Activated effector memory CD4-positive, alpha-beta T cell treated with anti-CD3 and anti-CD28 coated beads, Interleukin-2, amount 50 U/mL, for 16 hours (primary cell): ENCODE measurements at regions not wholly inside any gene's neighbourhood (a gene's known extent, or its start where the extent isn't known, plus 50 kb on each side); places are given as distances from the start of the nearest gene placed in this dataset.
"Not testable (repeated sequence)": the region's sequence is repeated elsewhere in the genome, so short reads cannot be mapped to it uniquely, and the experiment has no call there.

Experiments used
- DNase-seq: peaks from one replicate; pipeline ENCODE4 v3.0.0-alpha.2; 2020

- no peak for DNase-seq
Measured at GRCh38 chr7:67631476-67631875, 634.8 kb downstream of the TYW1 start.

DNA sequence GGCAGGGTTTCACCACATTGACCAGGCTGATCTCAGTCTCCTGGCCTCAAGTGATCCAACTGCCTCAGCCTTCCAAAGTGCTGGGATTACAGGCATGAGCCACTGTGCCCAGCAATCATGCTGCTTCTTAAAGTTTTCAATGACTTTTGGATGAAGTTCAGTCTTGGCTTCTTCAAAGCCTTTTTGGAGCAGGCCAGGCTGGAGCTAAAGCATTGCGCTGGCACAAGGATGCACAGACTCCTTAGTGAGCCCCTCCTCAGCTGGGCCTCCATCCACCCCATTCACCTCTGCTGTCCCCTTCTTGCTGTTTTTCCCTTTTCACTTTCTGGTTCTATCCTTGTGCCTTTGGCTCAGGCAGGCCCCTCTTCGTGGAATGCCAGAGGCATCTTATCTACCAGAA, 638.6 kb downstream of the TYW1 start:
- no peak for DNase-seq

DNA sequence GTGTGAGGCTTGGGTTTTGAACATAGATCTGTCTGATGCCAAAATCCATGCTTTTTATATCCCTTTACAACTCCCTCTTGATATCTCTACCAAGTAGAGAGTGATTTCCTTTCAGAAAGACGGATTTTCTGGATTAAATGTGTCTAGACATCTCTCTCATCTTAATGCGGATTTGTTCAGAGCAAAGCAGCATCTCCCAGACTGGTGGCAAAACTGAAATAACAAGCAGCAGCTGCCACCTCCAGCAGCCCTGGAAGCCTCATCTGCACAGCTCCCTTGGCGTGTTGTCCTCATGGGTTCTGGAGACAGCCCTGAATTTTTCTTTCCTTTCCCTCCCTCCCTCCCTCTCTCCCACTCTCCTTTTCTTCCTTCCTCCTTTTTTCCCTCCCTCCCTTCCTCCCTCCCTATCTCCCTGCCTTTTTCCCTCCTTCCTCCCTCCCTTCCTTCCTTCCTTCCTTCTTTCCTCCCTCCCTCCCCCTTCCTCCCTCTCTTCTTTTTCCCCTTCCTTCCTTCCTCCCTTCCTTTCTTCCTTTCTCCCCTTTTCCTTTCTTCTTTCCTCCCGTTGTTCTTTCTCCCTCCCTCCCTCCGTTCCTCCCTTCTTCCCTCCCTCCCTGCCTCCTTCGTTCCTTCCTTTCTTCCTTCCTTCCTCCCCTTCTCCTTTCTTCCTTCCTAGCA, 639.9 kb downstream of the TYW1 start:
- DNase-seq = no peak

DNA sequence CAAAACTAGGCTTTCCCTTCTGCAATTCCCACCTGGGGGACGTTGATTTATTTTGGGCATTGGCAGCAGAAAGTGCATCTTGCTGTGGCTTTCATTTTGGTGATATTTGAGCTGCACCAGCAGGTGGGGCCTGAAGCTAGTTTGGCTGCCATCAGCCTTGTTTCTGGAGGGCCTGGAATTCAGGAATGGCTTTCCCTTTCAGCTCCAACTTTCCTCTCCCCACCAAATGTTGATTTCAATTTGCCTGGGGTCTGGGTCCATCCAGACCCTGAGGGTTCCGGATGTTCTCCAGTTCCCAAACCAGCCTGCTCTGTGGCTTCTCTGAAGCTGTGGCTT, 640.4 kb downstream of the TYW1 start:
- no peak for DNase-seq

DNA sequence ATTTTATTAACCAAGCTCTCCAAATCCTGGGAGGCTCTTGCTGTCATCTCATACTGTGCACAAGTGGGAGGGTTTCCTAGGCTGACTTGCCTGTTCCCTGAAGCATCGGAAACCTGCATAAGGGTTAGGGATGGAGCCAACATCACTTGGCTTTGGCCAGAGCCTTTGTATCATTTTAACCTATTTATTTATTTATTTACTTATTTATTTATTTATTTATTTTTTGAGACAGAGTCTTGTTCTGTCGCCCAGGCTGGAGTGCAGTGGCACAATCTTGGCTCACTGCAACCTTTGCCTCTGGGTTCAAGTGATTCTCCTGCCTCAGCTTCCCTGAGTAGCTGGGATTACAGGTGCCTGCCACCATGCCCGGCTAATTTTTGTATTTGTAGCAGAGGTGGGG, 645.9 kb downstream of the TYW1 start:
- not testable (repeated sequence) for DNase-seq

- DNase-seq = no peak
Measured at GRCh38 chr7:67644151-67644550, 647.5 kb downstream of the TYW1 start.

GRCh38 chr7:67652937-67653336, 656.3 kb downstream of the TYW1 start:
- DNase-seq = no peak

GRCh38 chr7:67653856-67654454, 657.3 kb downstream of the TYW1 start:
- no peak for DNase-seq

GRCh38 chr7:67654642-67655041, 658.0 kb downstream of the TYW1 start:
- no peak for DNase-seq

- no peak for DNase-seq
Measured at GRCh38 chr7:67655168-67655567, 658.5 kb downstream of the TYW1 start.

DNA sequence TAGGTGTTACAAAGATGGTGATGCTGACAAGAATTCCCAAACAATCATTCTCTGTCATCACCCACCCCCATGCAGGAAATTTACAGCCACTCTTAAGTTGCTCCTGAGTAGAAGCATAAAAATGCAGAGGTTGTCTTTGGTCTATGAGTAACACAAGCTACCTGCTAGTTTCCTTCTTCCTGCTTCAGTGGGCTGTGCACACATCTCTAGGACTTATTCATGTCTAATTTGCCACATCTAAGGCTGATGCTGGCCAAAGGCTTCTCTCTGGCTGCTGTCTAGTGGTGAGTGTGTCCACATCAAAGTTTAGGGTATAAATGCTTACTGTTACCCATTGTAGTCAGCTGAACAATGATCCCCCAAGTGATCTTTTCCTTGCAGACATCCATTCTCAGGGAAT, 662.5 kb downstream of the TYW1 start:
- DNase-seq = no peak

DNA sequence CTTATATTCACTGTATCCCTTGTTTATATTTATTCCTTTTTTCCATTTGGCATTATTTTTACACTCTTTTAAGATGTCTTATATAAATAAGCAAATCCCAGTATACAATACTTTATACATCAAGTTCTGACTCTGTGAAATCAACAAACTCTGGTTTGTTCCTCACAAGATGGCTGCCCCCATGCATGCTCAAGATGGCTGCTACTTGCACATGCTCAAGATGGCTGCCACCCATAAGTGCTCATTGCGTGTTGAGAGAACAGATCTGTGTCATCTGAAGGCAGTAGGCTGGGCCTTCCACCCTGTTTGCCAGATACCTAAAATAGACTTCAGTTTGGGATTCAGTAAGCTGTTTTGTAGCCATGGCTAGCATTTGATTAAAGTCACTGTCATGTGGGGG, 666.2 kb downstream of the TYW1 start:
- no peak for DNase-seq

GRCh38 chr7:67663644-67664043, 667.0 kb downstream of the TYW1 start:
- DNase-seq = no peak

- DNase-seq = not testable (repeated sequence)
Measured at GRCh38 chr7:67666359-67666758, 669.7 kb downstream of the TYW1 start.

- DNase-seq = no peak
Measured at GRCh38 chr7:67671006-67671548, 674.4 kb downstream of the TYW1 start.

DNA sequence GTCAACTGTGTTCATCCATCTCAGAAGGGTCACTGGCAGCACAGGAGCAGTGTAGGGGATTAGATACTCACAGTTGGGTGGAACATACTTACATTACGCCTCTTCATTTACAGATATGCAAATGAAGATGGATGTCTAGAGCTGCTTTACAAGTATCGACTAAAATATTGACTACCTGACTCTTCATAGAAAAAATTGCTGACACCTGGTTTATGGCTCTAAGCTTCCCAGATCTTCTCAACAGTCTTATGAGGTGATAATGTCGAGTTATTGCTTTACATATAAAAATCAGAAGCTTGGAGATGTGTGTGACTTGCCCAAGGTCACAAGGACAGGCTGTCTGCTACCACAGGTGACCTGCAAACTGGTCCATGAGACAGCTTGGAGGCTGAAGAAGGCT, 677.2 kb downstream of the TYW1 start:
- no peak for DNase-seq

- DNase-seq = not testable (repeated sequence)
Measured at GRCh38 chr7:67674862-67675261, 678.2 kb downstream of the TYW1 start.

GRCh38 chr7:67675971-67676370, 679.3 kb downstream of the TYW1 start:
- no peak for DNase-seq

- DNase-seq = no peak
Measured at GRCh38 chr7:67678419-67678818, 681.8 kb downstream of the TYW1 start.

DNA sequence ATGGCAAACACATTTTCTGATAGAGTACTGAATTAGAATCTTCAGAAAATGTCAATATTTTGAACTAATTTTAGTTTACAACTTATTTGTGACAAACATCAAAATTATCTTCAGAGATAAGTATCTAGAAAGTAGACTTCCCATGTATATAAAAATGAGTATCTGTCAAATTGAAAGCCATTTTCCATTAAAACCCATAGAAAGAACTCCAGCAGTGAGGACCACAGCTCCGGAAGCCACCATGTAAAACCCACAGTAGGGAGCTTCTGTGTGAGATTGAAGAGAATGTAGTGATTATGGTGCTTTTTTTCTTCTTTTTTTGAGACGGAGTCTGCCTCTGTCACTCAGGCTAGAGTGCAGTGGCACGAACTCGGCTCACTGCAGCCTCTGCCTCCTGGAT, 687.0 kb downstream of the TYW1 start:
- DNase-seq = no peak

DNA sequence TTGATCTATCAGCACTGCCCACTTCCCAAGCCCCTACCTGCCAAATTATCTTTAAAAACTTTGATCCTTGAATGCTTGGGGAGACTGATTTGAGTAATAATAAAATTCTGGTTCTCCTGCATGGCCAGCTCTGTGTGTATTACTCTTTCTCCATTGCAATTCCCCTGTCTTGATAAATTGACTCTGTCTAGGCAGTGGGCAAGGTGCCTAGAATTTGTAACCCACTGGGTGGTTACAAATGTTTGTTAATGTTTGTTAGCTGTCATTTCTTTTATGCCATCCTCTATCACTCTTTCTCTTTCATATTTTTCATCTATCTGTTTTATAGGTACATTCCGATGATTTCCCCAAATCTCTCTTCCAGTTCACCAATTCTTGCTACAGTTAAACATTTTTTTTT, 694.1 kb downstream of the TYW1 start:
- no peak for DNase-seq

GRCh38 chr7:67692425-67692824, 695.8 kb downstream of the TYW1 start:
- no peak for DNase-seq

- no peak for DNase-seq
Measured at GRCh38 chr7:67696124-67696523, 699.5 kb downstream of the TYW1 start.

DNA sequence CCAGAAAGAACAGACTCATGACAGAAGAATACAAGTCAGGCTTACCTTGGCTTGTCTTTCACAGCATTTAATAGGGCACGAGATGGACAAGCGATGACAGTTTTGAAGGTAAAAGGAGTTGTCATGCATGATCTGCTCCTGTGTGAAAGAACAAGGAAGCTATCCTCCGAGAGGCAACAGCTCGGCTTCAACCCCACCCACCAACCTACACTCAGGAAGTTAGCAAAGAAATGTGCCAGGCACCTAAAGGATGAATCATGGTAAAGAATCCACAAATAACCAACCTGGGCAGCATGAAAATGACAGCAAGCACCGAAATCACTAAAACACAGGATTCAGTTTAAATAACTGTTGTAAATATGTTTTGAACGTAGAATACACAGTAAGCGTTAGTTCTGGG, 700.2 kb downstream of the TYW1 start:
- DNase-seq = no peak

DNA sequence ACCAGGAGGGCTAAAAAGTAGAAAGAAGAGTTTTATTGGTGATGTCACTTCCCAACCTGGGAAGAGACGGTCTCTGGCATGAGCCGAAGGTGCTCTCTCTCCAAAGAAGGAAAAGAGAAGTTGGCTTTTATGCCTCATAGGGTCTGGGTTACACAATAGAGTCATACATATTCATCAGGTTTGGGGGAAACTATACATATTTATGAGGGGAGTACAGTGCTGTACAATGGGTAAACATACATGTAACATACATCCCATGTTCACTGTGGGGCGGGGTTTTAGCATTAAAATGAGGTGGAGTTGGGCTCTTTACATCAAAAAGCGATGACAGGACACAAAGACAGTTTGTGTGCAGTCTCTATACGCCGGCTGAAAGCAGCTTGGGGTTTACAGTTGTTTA, 701.7 kb downstream of the TYW1 start:
- DNase-seq = no peak
